ENCODE measurements at regions not wholly inside any gene's neighbourhood (a gene's known extent, or its start where the extent isn't known, plus 50 kb on each side); places are given as distances from the start of the nearest gene placed in this dataset.

DNA sequence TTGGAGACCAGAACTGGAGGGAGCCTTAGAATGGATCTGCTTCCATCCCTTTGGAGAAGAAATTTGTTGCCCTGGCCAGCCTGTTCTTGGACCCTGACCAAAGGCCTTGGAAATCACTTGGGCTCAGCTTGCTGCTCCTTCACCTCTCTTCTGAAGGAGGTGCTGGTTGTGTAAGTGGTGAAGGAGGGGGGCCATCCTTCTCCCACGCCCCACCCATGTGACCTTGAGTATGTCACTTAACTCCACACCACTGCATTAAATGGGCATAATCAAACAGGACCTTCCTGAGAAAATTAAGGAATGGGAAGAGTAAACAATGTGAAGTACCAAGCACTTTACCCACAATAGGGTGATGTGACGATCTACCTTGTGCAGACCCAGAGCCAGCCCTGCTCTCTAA lies 68.3 kb upstream of the GJB5 start:
- TF ChIP-seq EZH2 (IDR thresholded peaks at IDR 0.05; ENCODE audit: borderline replicate concordance, low read depth, low read length, severe bottlenecking), result no peak
- TF ChIP-seq, protein P1, sequence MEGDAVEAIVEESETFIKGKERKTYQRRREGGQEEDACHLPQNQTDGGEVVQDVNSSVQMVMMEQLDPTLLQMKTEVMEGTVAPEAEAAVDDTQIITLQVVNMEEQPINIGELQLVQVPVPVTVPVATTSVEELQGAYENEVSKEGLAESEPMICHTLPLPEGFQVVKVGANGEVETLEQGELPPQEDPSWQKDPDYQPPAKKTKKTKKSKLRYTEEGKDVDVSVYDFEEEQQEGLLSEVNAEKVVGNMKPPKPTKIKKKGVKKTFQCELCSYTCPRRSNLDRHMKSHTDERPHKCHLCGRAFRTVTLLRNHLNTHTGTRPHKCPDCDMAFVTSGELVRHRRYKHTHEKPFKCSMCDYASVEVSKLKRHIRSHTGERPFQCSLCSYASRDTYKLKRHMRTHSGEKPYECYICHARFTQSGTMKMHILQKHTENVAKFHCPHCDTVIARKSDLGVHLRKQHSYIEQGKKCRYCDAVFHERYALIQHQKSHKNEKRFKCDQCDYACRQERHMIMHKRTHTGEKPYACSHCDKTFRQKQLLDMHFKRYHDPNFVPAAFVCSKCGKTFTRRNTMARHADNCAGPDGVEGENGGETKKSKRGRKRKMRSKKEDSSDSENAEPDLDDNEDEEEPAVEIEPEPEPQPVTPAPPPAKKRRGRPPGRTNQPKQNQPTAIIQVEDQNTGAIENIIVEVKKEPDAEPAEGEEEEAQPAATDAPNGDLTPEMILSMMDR (IDR thresholded peaks at IDR 0.05; ENCODE audit: borderline replicate concordance, extremely low read depth, low read length, poor library complexity, severe bottlenecking), result no peak

Measured in DND-41 (cell line).